ENCODE measurements at regions not wholly inside any gene's neighbourhood (a gene's known extent, or its start where the extent isn't known, plus 50 kb on each side); places are given as distances from the start of the nearest gene placed in this dataset.

DNA sequence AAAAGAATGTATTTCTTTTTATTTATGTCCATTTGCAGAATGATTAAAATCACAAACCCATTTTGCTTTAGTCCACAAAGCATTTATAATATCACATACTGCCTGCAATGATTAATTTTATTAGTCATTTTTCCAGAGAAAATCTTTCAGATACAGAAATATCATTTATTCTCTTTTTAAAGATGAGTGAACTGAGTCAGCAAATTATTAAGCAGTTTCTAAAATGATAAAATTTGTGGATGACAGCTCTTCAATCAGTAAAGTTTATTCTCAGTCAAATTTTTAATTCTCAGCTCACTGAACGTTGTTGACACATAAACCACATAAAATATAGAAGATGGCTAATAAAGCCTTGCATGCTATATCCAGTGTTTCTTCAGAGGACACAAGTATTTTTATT is 485.5 kb downstream of the PRR32 start:
- intact Hi-C loops (cut with DNase I) = no loop called here
- ATAC-seq = no peak

DNA sequence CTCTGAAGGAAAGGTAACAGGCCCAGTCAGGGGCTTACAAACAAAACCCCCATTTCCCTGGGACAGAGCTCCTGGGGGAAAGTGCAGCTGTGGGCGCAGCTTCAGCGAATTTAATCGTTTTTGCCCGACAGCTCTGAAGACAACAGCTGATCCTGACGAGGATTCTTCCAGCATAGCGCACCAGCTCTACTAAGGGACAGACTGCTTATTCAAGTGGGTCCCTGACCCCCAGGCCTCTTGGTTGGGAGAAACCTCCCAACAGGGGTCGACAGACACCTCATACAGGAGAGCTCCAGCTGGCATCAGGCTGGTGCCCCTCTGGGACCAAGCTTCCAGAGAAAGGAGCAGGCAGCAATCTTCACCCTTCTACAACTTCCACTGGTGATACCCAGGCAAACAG is 486.7 kb downstream of the PRR32 start:
- no peak for DNase-seq

More for the DNA sequence above, 485.5 kb downstream of the PRR32 start:
- Histone ChIP-seq H3K9me3 (no peaks in the 10 kb centered on the region), H3K4me3 (no peak overlapping the region), H3K36me3 (ENCODE audit: insufficient read depth in 1 of 2, low read depth in 1 of 2) (no peaks in the 10 kb centered on the region), H3K27ac (no peak overlapping the region), H3K4me1 (no peaks in the 10 kb centered on the region), H3K27me3 (ENCODE audit: insufficient read depth in 3 of 3, low read length in 2 of 3) (no peaks in the 10 kb centered on the region)
- no peak for TF ChIP-seq CTCF (IDR thresholded peaks at IDR 0.05)
- WGBS, 3 donors = 52 to 68% (median 66%) methylated on average over 1 of the region's 1 CpG
- DNase-seq = no peak

GRCh38 chrX:127313635-127314034 is 494.1 kb downstream of the PRR32 start:
- DNase-seq (no peak), ATAC-seq (no peak)
- 51 to 79% (median 65%) methylated on average over 1 of the region's 1 CpG for WGBS, 3 donors
- TF ChIP-seq CTCF (IDR thresholded peaks at IDR 0.05) = no peak
- H3K27ac ChIP-seq = no peak overlapping the region
- no peaks in the 10 kb centered on the region for H3K36me3 ChIP-seq (ENCODE audit: insufficient read depth in 1 of 2, low read depth in 1 of 2)
- no peak overlapping the region for H3K4me3 ChIP-seq
- H3K9me3 ChIP-seq = no peaks in the 10 kb centered on the region
- H3K4me1 ChIP-seq = no peaks in the 10 kb centered on the region
- intact Hi-C loops (cut with DNase I) = no loop called here
- no peaks in the 10 kb centered on the region for H3K27me3 ChIP-seq (ENCODE audit: insufficient read depth in 3 of 3, low read length in 2 of 3)

More for the DNA sequence above, 486.7 kb downstream of the PRR32 start:
- WGBS, 3 donors = 73 to 78% (median 74%) methylated on average over 6 to 7 of the region's 7 CpGs
- Histone ChIP-seq H3K36me3 (ENCODE audit: insufficient read depth in 1 of 2, low read depth in 1 of 2) (no peaks in the 10 kb centered on the region), H3K9me3 (no peaks in the 10 kb centered on the region), H3K27me3 (ENCODE audit: insufficient read depth in 3 of 3, low read length in 2 of 3) (no peaks in the 10 kb centered on the region), H3K4me3 (no peak overlapping the region), H3K4me1 (no peaks in the 10 kb centered on the region), H3K27ac (no peak overlapping the region)
- intact Hi-C loops (cut with DNase I) = no loop called here
- no peak for TF ChIP-seq CTCF (IDR thresholded peaks at IDR 0.05)
- ATAC-seq = no peak

- ATAC-seq (no peak), DNase-seq (no peak)
- Histone ChIP-seq H3K4me1 (no peaks in the 10 kb centered on the region), H3K27me3 (ENCODE audit: insufficient read depth in 3 of 3, low read length in 2 of 3) (no peaks in the 10 kb centered on the region), H3K9me3 (no peaks in the 10 kb centered on the region), H3K27ac (no peak overlapping the region), H3K36me3 (ENCODE audit: insufficient read depth in 1 of 2, low read depth in 1 of 2) (no peaks in the 10 kb centered on the region), H3K4me3 (no peak overlapping the region)
- intact Hi-C loops (cut with DNase I) = no loop called here
- 23 to 56% (median 54%) methylated on average over 2 of the region's 2 CpGs for WGBS, 3 donors
- TF ChIP-seq CTCF (IDR thresholded peaks at IDR 0.05) = no peak
These were observed 497.6 kb downstream of the PRR32 start for GRCh38 chrX:127317159-127317558.

GRCh38 chrX:127324128-127324527 is 504.6 kb downstream of the PRR32 start:
- Histone ChIP-seq H3K27ac (no peak overlapping the region), H3K27me3 (ENCODE audit: insufficient read depth in 3 of 3, low read length in 2 of 3) (no peaks in the 10 kb centered on the region), H3K4me3 (no peak overlapping the region), H3K9me3 (no peaks in the 10 kb centered on the region), H3K36me3 (ENCODE audit: insufficient read depth in 1 of 2, low read depth in 1 of 2) (no peaks in the 10 kb centered on the region), H3K4me1 (no peaks in the 10 kb centered on the region)
- intact Hi-C loops (cut with DNase I) = no loop called here
- ATAC-seq (no peak), DNase-seq (no peak)
- TF ChIP-seq CTCF (IDR thresholded peaks at IDR 0.05) = no peak
- WGBS, 3 donors = 90 to 96% (median 92%) methylated on average over 4 of the region's 4 CpGs

Measured in psoas muscle (tissue), 7 donors.